ENCODE measurements at regions not wholly inside any gene's neighbourhood (a gene's known extent, or its start where the extent isn't known, plus 50 kb on each side); places are given as distances from the start of the nearest gene placed in this dataset.

GRCh38 chr9:115235221-115235620, 117.3 kb upstream of the TNC start:
- CTCF ChIA-PET: no interaction called here
- H3K27ac ChIP-seq: no peak overlapping the region
- TF ChIP-seq CTCF (conservative IDR thresholded peaks at IDR 0.05; ENCODE audit: low read depth): no peak
- POLR2A ChIA-PET (ENCODE audit: low non-redundant PET): no interaction called here
- no peak for DNase-seq (ENCODE audit: low spot score)

GRCh38 chr9:115237385-115237998, 119.5 kb upstream of the TNC start:
- TF ChIP-seq CTCF (conservative IDR thresholded peaks at IDR 0.05; ENCODE audit: low read depth): no peak
- H3K27ac ChIP-seq: peak overlapping the region; percentile 63
- CTCF ChIA-PET: interaction anchor here (0.6 to 1.3 kb wide), 2 partner anchors 13 to 16 kb away, joined by 3 to 5 read pairs; no protein-coding TSS in a partner anchor
- POLR2A ChIA-PET (ENCODE audit: low non-redundant PET): no interaction called here
- DNase-seq (ENCODE audit: low spot score): no peak

GRCh38 chr9:115240676-115241075, 122.7 kb upstream of the TNC start:
- ChIA-PET CTCF (interaction anchor here (0.5 kb wide), 1 partner anchor 29 kb away, joined by 3 read pairs; no protein-coding TSS in a partner anchor), POLR2A (ENCODE audit: low non-redundant PET) (no interaction called here)
- no peak overlapping the region for H3K27ac ChIP-seq
- TF ChIP-seq CTCF (conservative IDR thresholded peaks at IDR 0.05; ENCODE audit: low read depth): no peak
- DNase-seq (ENCODE audit: low spot score): no peak

- TF ChIP-seq CTCF (conservative IDR thresholded peaks at IDR 0.05; ENCODE audit: low read depth): no peak
- ChIA-PET CTCF (no interaction called here), POLR2A (ENCODE audit: low non-redundant PET) (no interaction called here)
- no peak overlapping the region for H3K27ac ChIP-seq
- DNase-seq (ENCODE audit: low spot score): no peak
These were observed 123.7 kb upstream of the TNC start for GRCh38 chr9:115241641-115242040.

- TF ChIP-seq CTCF (conservative IDR thresholded peaks at IDR 0.05; ENCODE audit: low read depth): no peak
- DNase-seq (ENCODE audit: low spot score): no peak
- H3K27ac ChIP-seq: no peak overlapping the region
- ChIA-PET POLR2A (ENCODE audit: low non-redundant PET) (no interaction called here), CTCF (no interaction called here)
These were observed 131.5 kb upstream of the TNC start for GRCh38 chr9:115249488-115249887.

- H3K27ac ChIP-seq: peak overlapping the region; percentile 79
- no peak for TF ChIP-seq CTCF (conservative IDR thresholded peaks at IDR 0.05; ENCODE audit: low read depth)
- CTCF ChIA-PET: interaction anchor here (0.5 to 1.0 kb wide), 4 partner anchors 11 to 518 kb away, joined by 3 to 4 read pairs (median 3); no protein-coding TSS in a partner anchor
- POLR2A ChIA-PET (ENCODE audit: low non-redundant PET): no interaction called here
- peak; percentile 98 for DNase-seq (ENCODE audit: low spot score)
These were observed 132.7 kb upstream of the TNC start for GRCh38 chr9:115250621-115251032.

Data from RWPE1 (cell line).